Nephron (organoid): ENCODE measurements at regions not wholly inside any gene's neighbourhood (a gene's known extent, or its start where the extent isn't known, plus 50 kb on each side); places are given as distances from the start of the nearest gene placed in this dataset.

Experiments
- H3K27ac Mint-ChIP-seq, 3 experiments: 2 replicates each; pipeline ENCODE4 v1.8.0; 2020; ENCODE audit warnings: mixed read lengths in 3 of 3, mild to moderate bottlenecking in 2 of 3, moderate library complexity in 1 of 3
- H3K27me3 Mint-ChIP-seq: 2 replicates; pipeline ENCODE4 v1.8.0; 2021; ENCODE audit warnings: low read depth, mild to moderate bottlenecking, moderate library complexity, mixed read lengths
- H3K36me3 Mint-ChIP-seq: 2 replicates; pipeline ENCODE4 v1.8.0; 2020; ENCODE audit warnings: low read depth, mixed read lengths
- H3K4me1 Mint-ChIP-seq: 2 replicates; pipeline ENCODE4 v1.8.0; 2020; ENCODE audit warnings: mixed read lengths
- H3K4me3 Mint-ChIP-seq, 3 experiments: 2 replicates each; pipeline ENCODE4 v1.8.0; 2020; ENCODE audit warnings: mild to moderate bottlenecking in 3 of 3, mixed read lengths in 3 of 3, moderate library complexity in 2 of 3
- H3K9me3 Mint-ChIP-seq: 2 replicates; pipeline ENCODE4 v1.8.0; 2020; ENCODE audit warnings: mixed read lengths
- TF ChIP-seq, protein P1 (sequence below), 3 experiments: fragments of 200-600 bp; sonication (generic); IDR thresholded peaks; one replicate each; pipeline ENCODE4 v1.5.0; 2021; ENCODE audit warnings: antibody characterized with exemption in 3 of 3; ENCODE audit not compliant: unreplicated experiment in 3 of 3

DNA sequence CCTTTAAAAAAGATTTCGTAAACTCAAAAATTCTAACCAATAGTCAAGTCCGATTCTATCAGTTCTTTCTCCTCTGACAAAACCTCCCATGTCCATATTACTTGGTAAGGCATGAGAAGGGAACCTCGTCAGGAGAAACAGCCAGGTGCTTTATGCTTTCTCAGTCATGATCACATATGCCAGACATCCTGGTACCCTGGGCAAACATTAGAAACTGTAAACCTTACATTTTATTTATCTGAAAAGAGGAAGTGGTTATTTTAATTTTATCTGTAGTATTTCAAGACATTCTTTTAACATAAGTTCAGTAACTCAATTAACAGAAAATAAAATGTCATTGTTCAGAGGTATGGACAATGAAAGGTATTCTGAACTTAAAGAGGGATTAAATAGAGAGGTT lies 474.8 kb upstream of the GBE1 start:
- Mint-ChIP-seq H3K27me3 (no peaks in the 10 kb centered on the region), H3K27ac (no peak overlapping the region), H3K4me3 (no peak overlapping the region), H3K36me3 (no peaks in the 10 kb centered on the region), H3K9me3 (no peaks in the 10 kb centered on the region), H3K4me1 (no peaks in the 10 kb centered on the region)
- TF ChIP-seq, protein P1, sequence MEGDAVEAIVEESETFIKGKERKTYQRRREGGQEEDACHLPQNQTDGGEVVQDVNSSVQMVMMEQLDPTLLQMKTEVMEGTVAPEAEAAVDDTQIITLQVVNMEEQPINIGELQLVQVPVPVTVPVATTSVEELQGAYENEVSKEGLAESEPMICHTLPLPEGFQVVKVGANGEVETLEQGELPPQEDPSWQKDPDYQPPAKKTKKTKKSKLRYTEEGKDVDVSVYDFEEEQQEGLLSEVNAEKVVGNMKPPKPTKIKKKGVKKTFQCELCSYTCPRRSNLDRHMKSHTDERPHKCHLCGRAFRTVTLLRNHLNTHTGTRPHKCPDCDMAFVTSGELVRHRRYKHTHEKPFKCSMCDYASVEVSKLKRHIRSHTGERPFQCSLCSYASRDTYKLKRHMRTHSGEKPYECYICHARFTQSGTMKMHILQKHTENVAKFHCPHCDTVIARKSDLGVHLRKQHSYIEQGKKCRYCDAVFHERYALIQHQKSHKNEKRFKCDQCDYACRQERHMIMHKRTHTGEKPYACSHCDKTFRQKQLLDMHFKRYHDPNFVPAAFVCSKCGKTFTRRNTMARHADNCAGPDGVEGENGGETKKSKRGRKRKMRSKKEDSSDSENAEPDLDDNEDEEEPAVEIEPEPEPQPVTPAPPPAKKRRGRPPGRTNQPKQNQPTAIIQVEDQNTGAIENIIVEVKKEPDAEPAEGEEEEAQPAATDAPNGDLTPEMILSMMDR (IDR thresholded peaks at IDR 0.05; ENCODE audit: unreplicated experiment in 3 of 3), result no peak

- Mint-ChIP-seq H3K27me3 (no peaks in the 10 kb centered on the region), H3K36me3 (no peaks in the 10 kb centered on the region), H3K4me3 (no peak overlapping the region), H3K4me1 (no peaks in the 10 kb centered on the region), H3K9me3 (peaks cover 1% of the 10 kb centered on the region), H3K27ac (no peak overlapping the region)
- TF ChIP-seq, protein P1 (IDR thresholded peaks at IDR 0.05; ENCODE audit: unreplicated experiment in 3 of 3), result no peak
Measured at GRCh38 chr3:82229397-82229796, 468.0 kb upstream of the GBE1 start.

GRCh38 chr3:82224661-82225060 lies 463.2 kb upstream of the GBE1 start:
- H3K4me3 Mint-ChIP-seq, result no peak overlapping the region
- no peaks in the 10 kb centered on the region for H3K36me3 Mint-ChIP-seq
- no peaks in the 10 kb centered on the region for H3K27me3 Mint-ChIP-seq
- peaks cover 20% of the 10 kb centered on the region for H3K9me3 Mint-ChIP-seq
- H3K4me1 Mint-ChIP-seq, result no peaks in the 10 kb centered on the region
- TF ChIP-seq, protein P1 (IDR thresholded peaks at IDR 0.05; ENCODE audit: unreplicated experiment in 3 of 3), result no peak
- H3K27ac Mint-ChIP-seq, result no peak overlapping the region

GRCh38 chr3:82222401-82222800 lies 461.0 kb upstream of the GBE1 start:
- H3K4me1 Mint-ChIP-seq, result no peaks in the 10 kb centered on the region
- no peak overlapping the region for H3K27ac Mint-ChIP-seq
- H3K36me3 Mint-ChIP-seq, result no peaks in the 10 kb centered on the region
- no peaks in the 10 kb centered on the region for H3K27me3 Mint-ChIP-seq
- TF ChIP-seq, protein P1 (IDR thresholded peaks at IDR 0.05; ENCODE audit: unreplicated experiment in 3 of 3), result no peak
- no peak overlapping the region for H3K4me3 Mint-ChIP-seq
- peaks cover 20% of the 10 kb centered on the region for H3K9me3 Mint-ChIP-seq

- no peak overlapping the region for H3K27ac Mint-ChIP-seq
- H3K36me3 Mint-ChIP-seq, result no peaks in the 10 kb centered on the region
- no peaks in the 10 kb centered on the region for H3K27me3 Mint-ChIP-seq
- TF ChIP-seq, protein P1 (IDR thresholded peaks at IDR 0.05; ENCODE audit: unreplicated experiment in 3 of 3), result no peak
- peaks cover 7% of the 10 kb centered on the region for H3K9me3 Mint-ChIP-seq
- H3K4me3 Mint-ChIP-seq, result no peak overlapping the region
- no peaks in the 10 kb centered on the region for H3K4me1 Mint-ChIP-seq
Measured at GRCh38 chr3:82217571-82217970, 456.1 kb upstream of the GBE1 start.

GRCh38 chr3:82208002-82208710 lies 446.7 kb upstream of the GBE1 start:
- H3K27me3 Mint-ChIP-seq, result no peaks in the 10 kb centered on the region
- H3K36me3 Mint-ChIP-seq, result no peaks in the 10 kb centered on the region
- H3K9me3 Mint-ChIP-seq, result no peaks in the 10 kb centered on the region
- H3K4me1 Mint-ChIP-seq, result no peaks in the 10 kb centered on the region
- TF ChIP-seq, protein P1 (IDR thresholded peaks at IDR 0.05; ENCODE audit: unreplicated experiment in 3 of 3), result no peak
- no peak overlapping the region for H3K27ac Mint-ChIP-seq
- H3K4me3 Mint-ChIP-seq, result no peak overlapping the region
